Osteoblast (primary cell): ENCODE measurements at regions not wholly inside any gene's neighbourhood (a gene's known extent, or its start where the extent isn't known, plus 50 kb on each side); places are given as distances from the start of the nearest gene placed in this dataset.

Source experiments
- DNase-seq: peaks from one replicate; pipeline ENCODE4 v3.0.0; 2011; ENCODE audit warnings: low spot score, mixed read lengths; ENCODE audit not compliant: insufficient read length; ENCODE audit errors: missing footprints
- H2AFZ ChIP-seq: 2 replicates; pipeline ENCODE4 v1.6.0; 2011; ENCODE audit warnings: mild to moderate bottlenecking, low read length
- H3K27ac ChIP-seq: 2 replicates; pipeline ENCODE4 v1.5.1; 2011; ENCODE audit warnings: mild to moderate bottlenecking, low read depth, low read length, moderate library complexity
- H3K27me3 ChIP-seq: 2 replicates; pipeline ENCODE4 v1.6.0; 2012; ENCODE audit warnings: mild to moderate bottlenecking, control low read depth, inconsistent platforms, low read length, moderate library complexity; ENCODE audit not compliant: insufficient read depth
- H3K36me3 ChIP-seq: 2 replicates; pipeline ENCODE4 v1.5.1; 2011; ENCODE audit warnings: mild to moderate bottlenecking, low read length, control low read depth, moderate library complexity; ENCODE audit not compliant: insufficient read depth
- H3K4me1 ChIP-seq: 2 replicates; pipeline ENCODE4 v1.5.1; 2011; ENCODE audit warnings: mild to moderate bottlenecking, low read length, control low read depth, moderate library complexity; ENCODE audit not compliant: insufficient read depth
- H3K4me2 ChIP-seq: 2 replicates; pipeline ENCODE4 v1.6.0; 2011; ENCODE audit warnings: mild to moderate bottlenecking, low read length; ENCODE audit not compliant: insufficient read depth
- H3K4me3 ChIP-seq: fragments of 200-600 bp; sonication (generic); 3 replicates; pipeline ENCODE4 v1.5.1; 2012; ENCODE audit warnings: mild to moderate bottlenecking, low read length, inconsistent platforms; ENCODE audit not compliant: insufficient read depth
- H3K79me2 ChIP-seq: 2 replicates; pipeline ENCODE4 v1.6.0; 2012; ENCODE audit warnings: mild to moderate bottlenecking, low read length, control low read depth, inconsistent platforms; ENCODE audit not compliant: insufficient read depth
- H3K9me3 ChIP-seq: 2 replicates; pipeline ENCODE4 v1.5.1; 2011; ENCODE audit warnings: low read depth, low read length, control low read depth
- H4K20me1 ChIP-seq: 2 replicates; pipeline ENCODE4 v1.6.0; 2012; ENCODE audit warnings: mild to moderate bottlenecking, low read length, control low read depth; ENCODE audit not compliant: insufficient read depth
- TF ChIP-seq, protein P1 (sequence below): IDR thresholded peaks from 2 replicates; pipeline ENCODE4 v1.5.1; 2011; ENCODE audit warnings: mild to moderate bottlenecking, low read depth, low read length, moderate library complexity; ENCODE audit errors: extremely low read depth

GRCh38 chr4:126466848-126467247 lies 1152.1 kb downstream of the FAT4 start:
- no peaks in the 10 kb centered on the region for H3K27me3 ChIP-seq
- no peaks in the 10 kb centered on the region for H3K4me1 ChIP-seq
- no peaks in the 10 kb centered on the region for H3K79me2 ChIP-seq
- no peak overlapping the region for H3K27ac ChIP-seq
- H4K20me1 ChIP-seq = no peaks in the 10 kb centered on the region
- H3K36me3 ChIP-seq = no peaks in the 10 kb centered on the region
- no peak overlapping the region for H2AFZ ChIP-seq
- TF ChIP-seq, protein P1, sequence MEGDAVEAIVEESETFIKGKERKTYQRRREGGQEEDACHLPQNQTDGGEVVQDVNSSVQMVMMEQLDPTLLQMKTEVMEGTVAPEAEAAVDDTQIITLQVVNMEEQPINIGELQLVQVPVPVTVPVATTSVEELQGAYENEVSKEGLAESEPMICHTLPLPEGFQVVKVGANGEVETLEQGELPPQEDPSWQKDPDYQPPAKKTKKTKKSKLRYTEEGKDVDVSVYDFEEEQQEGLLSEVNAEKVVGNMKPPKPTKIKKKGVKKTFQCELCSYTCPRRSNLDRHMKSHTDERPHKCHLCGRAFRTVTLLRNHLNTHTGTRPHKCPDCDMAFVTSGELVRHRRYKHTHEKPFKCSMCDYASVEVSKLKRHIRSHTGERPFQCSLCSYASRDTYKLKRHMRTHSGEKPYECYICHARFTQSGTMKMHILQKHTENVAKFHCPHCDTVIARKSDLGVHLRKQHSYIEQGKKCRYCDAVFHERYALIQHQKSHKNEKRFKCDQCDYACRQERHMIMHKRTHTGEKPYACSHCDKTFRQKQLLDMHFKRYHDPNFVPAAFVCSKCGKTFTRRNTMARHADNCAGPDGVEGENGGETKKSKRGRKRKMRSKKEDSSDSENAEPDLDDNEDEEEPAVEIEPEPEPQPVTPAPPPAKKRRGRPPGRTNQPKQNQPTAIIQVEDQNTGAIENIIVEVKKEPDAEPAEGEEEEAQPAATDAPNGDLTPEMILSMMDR = no peak
- H3K9me3 ChIP-seq = no peaks in the 10 kb centered on the region
- H3K4me3 ChIP-seq = no peak overlapping the region
- DNase-seq = no peak
- no peak overlapping the region for H3K4me2 ChIP-seq

GRCh38 chr4:126468144-126468543 lies 1153.4 kb downstream of the FAT4 start:
- Histone ChIP-seq H3K27me3 (no peaks in the 10 kb centered on the region), H3K79me2 (no peaks in the 10 kb centered on the region), H3K36me3 (no peaks in the 10 kb centered on the region), H2AFZ (no peak overlapping the region), H3K4me2 (no peak overlapping the region), H3K4me1 (no peaks in the 10 kb centered on the region), H4K20me1 (no peaks in the 10 kb centered on the region), H3K27ac (no peak overlapping the region), H3K9me3 (no peaks in the 10 kb centered on the region), H3K4me3 (no peak overlapping the region)
- DNase-seq = no peak
- TF ChIP-seq, protein P1 = no peak

DNA sequence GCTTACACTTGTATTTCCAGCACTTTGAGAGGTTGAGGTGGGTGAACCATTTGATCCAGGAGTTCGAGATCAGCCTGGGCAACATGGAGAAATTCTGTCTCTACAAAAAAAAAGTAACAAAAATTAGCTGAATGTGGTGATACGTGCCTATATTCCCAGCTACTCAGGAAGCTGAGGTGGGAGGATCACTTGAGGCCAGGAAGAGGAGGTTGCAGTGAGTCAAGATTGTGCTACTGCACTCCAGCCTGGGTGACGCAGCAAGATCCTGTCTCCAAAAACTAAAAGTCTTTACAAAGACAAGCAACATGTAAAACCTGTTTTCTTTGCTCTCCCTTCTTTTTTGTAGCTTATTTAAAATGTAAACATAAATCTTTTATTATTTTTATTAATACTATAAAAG lies 1156.1 kb downstream of the FAT4 start:
- Histone ChIP-seq H3K4me3 (no peak overlapping the region), H2AFZ (no peak overlapping the region), H3K36me3 (no peaks in the 10 kb centered on the region), H3K9me3 (no peaks in the 10 kb centered on the region), H3K27ac (no peak overlapping the region), H3K79me2 (no peaks in the 10 kb centered on the region), H3K27me3 (no peaks in the 10 kb centered on the region), H4K20me1 (no peaks in the 10 kb centered on the region), H3K4me2 (no peak overlapping the region), H3K4me1 (no peaks in the 10 kb centered on the region)
- TF ChIP-seq, protein P1 = no peak
- no peak for DNase-seq

DNA sequence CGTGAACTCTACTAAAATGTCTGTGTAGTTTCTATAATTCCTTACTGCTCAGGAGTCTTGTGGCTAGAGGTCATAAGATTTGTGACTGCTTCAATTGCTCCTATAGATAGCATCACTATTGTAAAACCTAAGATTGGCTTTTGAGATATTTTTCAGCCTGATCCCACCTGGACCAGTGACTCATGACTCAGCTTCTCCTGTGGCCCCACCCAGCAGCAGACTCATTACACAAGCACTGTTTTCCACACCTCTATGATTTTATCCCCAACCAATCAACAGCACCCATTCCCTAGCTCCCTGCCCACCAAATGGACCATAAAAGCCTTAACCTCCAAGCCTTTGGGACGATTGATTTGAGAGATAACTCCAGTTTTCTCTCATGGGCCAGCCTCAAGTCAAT lies 1157.0 kb upstream of the INTU start:
- TF ChIP-seq, protein P1 = no peak

More for the DNA sequence above, 1157.0 kb upstream of the INTU start:
- no peaks in the 10 kb centered on the region for H3K9me3 ChIP-seq
- H3K4me1 ChIP-seq = no peaks in the 10 kb centered on the region
- no peaks in the 10 kb centered on the region for H4K20me1 ChIP-seq
- no peak overlapping the region for H3K4me2 ChIP-seq
- no peak overlapping the region for H3K4me3 ChIP-seq
- H3K79me2 ChIP-seq = no peaks in the 10 kb centered on the region
- no peak for DNase-seq
- H3K36me3 ChIP-seq = no peaks in the 10 kb centered on the region
- H2AFZ ChIP-seq = no peak overlapping the region
- H3K27me3 ChIP-seq = no peaks in the 10 kb centered on the region
- H3K27ac ChIP-seq = no peak overlapping the region
